ENCODE measurements at regions not wholly inside any gene's neighbourhood (a gene's known extent, or its start where the extent isn't known, plus 50 kb on each side); places are given as distances from the start of the nearest gene placed in this dataset.

GRCh38 chr2:196238836-196239380 is 67.5 kb upstream of the STK17B start:
- Histone ChIP-seq H3K27me3 (no peaks in the 10 kb centered on the region), H3K9me3 (no peaks in the 10 kb centered on the region), H3K27ac (peak overlapping the region in 4 of 5 donors; percentile 69 to 85 (median 76)), H3K4me1 (peaks cover 8 to 23% (median 12%) of the 10 kb centered on the region in 4 donors), H3K4me3 (no peak overlapping the region), H3K36me3 (no peaks in the 10 kb centered on the region)
- intact Hi-C loops (cut with DNase I; ENCODE audit: low total_unique reads): no loop called here
- 70 to 78% (median 76%) methylated on average over 2 of the region's 2 CpGs for WGBS, 5 donors
- no peak for DNase-seq
- TF ChIP-seq POLR2AphosphoS5 (IDR thresholded peaks at IDR 0.05) (no peak), CTCF (IDR thresholded peaks at IDR 0.05) (no peak), EP300 (IDR thresholded peaks at IDR 0.05) (no peak), POLR2A (IDR thresholded peaks at IDR 0.05) (no peak)

GRCh38 chr2:196239622-196240587 is 68.5 kb upstream of the STK17B start:
- Histone ChIP-seq H3K4me1 (peaks cover 0 to 14% (median 6%) of the 10 kb centered on the region in 4 donors), H3K36me3 (no peaks in the 10 kb centered on the region), H3K27ac (peak overlapping the region; percentile 60 to 85 (median 70)), H3K9me3 (no peaks in the 10 kb centered on the region), H3K27me3 (no peaks in the 10 kb centered on the region), H3K4me3 (no peak overlapping the region)
- TF ChIP-seq POLR2AphosphoS5 (IDR thresholded peaks at IDR 0.05) (peak in 2 of 3 donors; percentile 56 to 66), EP300 (IDR thresholded peaks at IDR 0.05) (no peak), CTCF (IDR thresholded peaks at IDR 0.05) (peak in 1 of 7 experiments; percentile 7)
- 42 to 66% (median 62%) methylated on average over 10 of the region's 10 CpGs for WGBS, 5 donors
- DNase-seq: peak; percentile 67 to 83
- intact Hi-C loops (cut with DNase I; ENCODE audit: low total_unique reads): no loop called here

- Histone ChIP-seq H3K27me3 (no peaks in the 10 kb centered on the region), H3K36me3 (no peaks in the 10 kb centered on the region), H3K4me3 (no peak overlapping the region), H3K27ac (peak overlapping the region in 4 of 5 donors; percentile 10 to 85 (median 74)), H3K9me3 (no peaks in the 10 kb centered on the region), H3K4me1 (peaks cover 0 to 14% (median 6%) of the 10 kb centered on the region in 4 donors)
- DNase-seq: no peak
- no peak for TF ChIP-seq CTCF (IDR thresholded peaks at IDR 0.05)
- no peak for TF ChIP-seq POLR2A (IDR thresholded peaks at IDR 0.05)
- TF ChIP-seq EP300 (IDR thresholded peaks at IDR 0.05): no peak
- TF ChIP-seq POLR2AphosphoS5 (IDR thresholded peaks at IDR 0.05): no peak
- intact Hi-C loops (cut with DNase I; ENCODE audit: low total_unique reads): no loop called here
- 83 to 94% (median 90%) methylated on average over 3 of the region's 3 CpGs for WGBS, 5 donors
These were observed 69.8 kb upstream of the STK17B start for GRCh38 chr2:196241175-196241574.

GRCh38 chr2:196242131-196242620 is 70.8 kb upstream of the STK17B start:
- Histone ChIP-seq H3K9me3 (no peaks in the 10 kb centered on the region), H3K36me3 (no peaks in the 10 kb centered on the region), H3K27ac (peak overlapping the region; percentile 10 to 85 (median 66)), H3K27me3 (no peaks in the 10 kb centered on the region), H3K4me3 (no peak overlapping the region), H3K4me1 (peaks cover 0 to 14% (median 6%) of the 10 kb centered on the region in 4 donors)
- no peak for TF ChIP-seq POLR2A (IDR thresholded peaks at IDR 0.05)
- no peak for TF ChIP-seq CTCF (IDR thresholded peaks at IDR 0.05)
- peak in 1 of 3 donors; percentile 6 for TF ChIP-seq POLR2AphosphoS5 (IDR thresholded peaks at IDR 0.05)
- no peak for TF ChIP-seq EP300 (IDR thresholded peaks at IDR 0.05)
- intact Hi-C loops (cut with DNase I; ENCODE audit: low total_unique reads): no loop called here
- 70 to 78% (median 76%) methylated on average over 7 of the region's 7 CpGs for WGBS, 5 donors
- DNase-seq: peak in 1 of 2 donors; percentile 36

All from stomach (tissue), 8 donors.